Brain pericyte (primary cell): ENCODE measurements at regions not wholly inside any gene's neighbourhood (a gene's known extent, or its start where the extent isn't known, plus 50 kb on each side); places are given as distances from the start of the nearest gene placed in this dataset.
"Not testable (repeated sequence)": the region's sequence is repeated elsewhere in the genome, so short reads cannot be mapped to it uniquely, and the experiment has no call there.

Experiments
- DNase-seq: peaks from one replicate; pipeline ENCODE4 v3.0.0-alpha.2; 2012; ENCODE audit warnings: low read depth, low spot score

- no peak for DNase-seq
Measured at GRCh38 chr5:89351975-89352374, 469.0 kb upstream of the MEF2C start.

GRCh38 chr5:89351222-89351621, 468.2 kb upstream of the MEF2C start:
- no peak for DNase-seq

GRCh38 chr5:89350684-89351083, 467.7 kb upstream of the MEF2C start:
- DNase-seq, result no peak

GRCh38 chr5:89349246-89349980, 466.4 kb upstream of the MEF2C start:
- no peak for DNase-seq

- DNase-seq, result no peak
Measured at GRCh38 chr5:89346573-89346972, 463.6 kb upstream of the MEF2C start.

GRCh38 chr5:89343666-89344065, 460.7 kb upstream of the MEF2C start:
- DNase-seq, result no peak

GRCh38 chr5:89342106-89342876, 459.3 kb upstream of the MEF2C start:
- DNase-seq, result peak; percentile 41

GRCh38 chr5:89338935-89339334, 456.0 kb upstream of the MEF2C start:
- no peak for DNase-seq

GRCh38 chr5:89336111-89336510, 453.1 kb upstream of the MEF2C start:
- DNase-seq, result no peak

- DNase-seq, result no peak
Measured at GRCh38 chr5:89330140-89330539, 447.2 kb upstream of the MEF2C start.

- DNase-seq, result no peak
Measured at GRCh38 chr5:89327608-89328007, 444.6 kb upstream of the MEF2C start.

- no peak for DNase-seq
Measured at GRCh38 chr5:89324990-89325389, 442.0 kb upstream of the MEF2C start.

- DNase-seq, result no peak
Measured at GRCh38 chr5:89320421-89321277, 437.7 kb upstream of the MEF2C start.

- DNase-seq, result not testable (repeated sequence)
Measured at GRCh38 chr5:89317838-89318237, 434.9 kb upstream of the MEF2C start.

- DNase-seq, result no peak
Measured at GRCh38 chr5:89315286-89316100, 432.5 kb upstream of the MEF2C start.

- DNase-seq, result peak; percentile 15
Measured at GRCh38 chr5:89313804-89314588, 431.0 kb upstream of the MEF2C start.

GRCh38 chr5:89313044-89313443, 430.1 kb upstream of the MEF2C start:
- no peak for DNase-seq

- no peak for DNase-seq
Measured at GRCh38 chr5:89309268-89309667, 426.3 kb upstream of the MEF2C start.

- DNase-seq, result no peak
Measured at GRCh38 chr5:89308606-89309040, 425.6 kb upstream of the MEF2C start.

GRCh38 chr5:89307972-89308371, 425.0 kb upstream of the MEF2C start:
- DNase-seq, result no peak
